ENCODE measurements at regions not wholly inside any gene's neighbourhood (a gene's known extent, or its start where the extent isn't known, plus 50 kb on each side); places are given as distances from the start of the nearest gene placed in this dataset.

DNA sequence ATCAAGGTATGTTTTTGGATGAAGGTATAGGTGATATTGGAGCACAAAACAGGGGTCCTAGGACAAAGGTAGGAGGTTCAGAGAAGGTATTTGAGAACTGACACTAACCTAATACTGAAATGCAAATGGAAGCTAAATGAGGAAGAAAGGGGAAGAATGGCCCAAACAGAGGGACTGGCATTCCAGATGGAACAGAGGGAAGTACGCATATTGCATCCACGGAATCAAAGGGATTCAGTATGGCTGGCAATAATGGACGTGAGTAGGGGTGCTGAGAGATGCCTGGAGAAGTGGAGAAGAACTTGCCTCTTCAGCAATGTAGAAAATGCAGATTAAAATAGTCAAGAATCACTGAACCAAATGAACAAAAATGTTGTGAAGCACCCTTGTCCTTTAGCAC, 283.5 kb upstream of the DACH1 start:
- H3K27me3 Mint-ChIP-seq (ENCODE audit: low read depth in 3 of 3), result no peaks in the 10 kb centered on the region
- peaks cover 2 to 35% (median 8%) of the 10 kb centered on the region in 6 donors for H3K9me3 Mint-ChIP-seq
- no peaks in the 10 kb centered on the region for H3K4me1 Mint-ChIP-seq
- DNase-seq, result no peak
- H3K4me3 Mint-ChIP-seq, result no peak overlapping the region
- H3K27ac Mint-ChIP-seq, result no peak overlapping the region
- no peaks in the 10 kb centered on the region for H3K36me3 Mint-ChIP-seq

DNA sequence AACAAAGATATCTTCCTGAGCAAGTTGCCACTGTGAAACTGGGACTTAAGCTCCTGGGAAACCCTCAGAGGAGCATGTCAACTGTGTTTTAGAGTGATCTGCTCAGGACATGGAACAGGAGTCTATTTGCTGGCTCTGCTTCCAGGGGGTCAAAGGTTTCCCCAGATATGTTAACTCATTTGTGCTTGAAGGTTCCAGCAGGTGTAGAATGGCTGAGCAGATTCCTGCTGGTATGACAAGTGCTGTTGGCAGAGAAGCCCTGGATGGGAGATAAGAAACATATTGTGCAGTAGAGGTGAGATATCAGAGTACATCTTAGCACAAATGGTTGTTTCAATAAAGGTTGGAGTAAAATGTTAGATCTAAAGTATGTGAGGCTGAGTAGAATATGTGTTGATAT, 282.7 kb upstream of the DACH1 start:
- H3K9me3 Mint-ChIP-seq, result peaks cover 0 to 37% (median 10%) of the 10 kb centered on the region in 6 donors
- H3K27me3 Mint-ChIP-seq (ENCODE audit: low read depth in 3 of 3), result no peaks in the 10 kb centered on the region
- no peaks in the 10 kb centered on the region for H3K36me3 Mint-ChIP-seq
- no peaks in the 10 kb centered on the region for H3K4me1 Mint-ChIP-seq
- DNase-seq, result no peak
- no peak overlapping the region for H3K27ac Mint-ChIP-seq
- H3K4me3 Mint-ChIP-seq, result no peak overlapping the region

DNA sequence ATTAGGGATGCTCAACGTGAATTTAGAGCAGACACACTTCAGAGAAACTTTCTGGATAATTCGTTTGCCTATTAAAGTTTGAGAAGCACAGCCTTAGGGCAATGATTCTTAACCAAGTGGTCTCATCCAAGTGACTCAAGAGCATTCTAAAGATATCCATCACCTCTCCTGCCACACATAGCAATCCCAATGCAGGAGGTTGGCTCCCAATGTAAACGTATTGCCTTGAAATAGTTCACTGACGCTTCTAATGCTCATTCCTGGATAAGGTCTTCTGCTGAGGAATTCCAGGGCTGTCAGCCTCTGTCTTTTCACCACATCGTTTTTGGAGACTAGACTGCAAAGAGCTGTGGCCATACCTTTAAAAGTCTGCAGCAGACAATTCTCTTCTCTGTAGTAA, 279.8 kb upstream of the DACH1 start:
- no peaks in the 10 kb centered on the region for H3K4me1 Mint-ChIP-seq
- H3K27me3 Mint-ChIP-seq (ENCODE audit: low read depth in 3 of 3), result no peaks in the 10 kb centered on the region
- H3K27ac Mint-ChIP-seq, result no peak overlapping the region
- no peaks in the 10 kb centered on the region for H3K36me3 Mint-ChIP-seq
- peaks cover 0 to 50% (median 10%) of the 10 kb centered on the region in 6 donors for H3K9me3 Mint-ChIP-seq
- DNase-seq, result no peak
- no peak overlapping the region for H3K4me3 Mint-ChIP-seq

DNA sequence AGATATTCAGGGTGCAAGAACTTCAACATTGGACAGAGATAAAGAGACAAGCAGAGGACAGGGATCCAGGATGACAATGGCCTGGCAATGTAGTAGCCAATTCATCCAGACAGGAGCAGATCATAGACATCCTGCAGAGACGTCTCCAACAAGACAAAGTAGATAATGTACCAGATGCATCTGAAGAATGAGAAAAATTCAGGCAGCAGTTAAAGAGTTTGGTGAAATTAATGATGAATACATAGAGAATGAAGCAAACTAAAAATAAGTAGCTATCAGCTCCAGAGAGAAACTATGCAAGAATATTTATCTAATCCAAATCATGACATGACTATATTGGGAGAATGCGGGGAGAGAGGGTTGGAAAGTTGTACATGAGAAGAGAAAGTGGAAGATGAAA, 278.4 kb upstream of the DACH1 start:
- Mint-ChIP-seq H3K4me1 (no peaks in the 10 kb centered on the region), H3K4me3 (no peak overlapping the region), H3K27me3 (ENCODE audit: low read depth in 3 of 3) (no peaks in the 10 kb centered on the region), H3K9me3 (peaks cover 0 to 39% (median 10%) of the 10 kb centered on the region in 6 donors), H3K27ac (no peak overlapping the region), H3K36me3 (no peaks in the 10 kb centered on the region)
- DNase-seq, result no peak

DNA sequence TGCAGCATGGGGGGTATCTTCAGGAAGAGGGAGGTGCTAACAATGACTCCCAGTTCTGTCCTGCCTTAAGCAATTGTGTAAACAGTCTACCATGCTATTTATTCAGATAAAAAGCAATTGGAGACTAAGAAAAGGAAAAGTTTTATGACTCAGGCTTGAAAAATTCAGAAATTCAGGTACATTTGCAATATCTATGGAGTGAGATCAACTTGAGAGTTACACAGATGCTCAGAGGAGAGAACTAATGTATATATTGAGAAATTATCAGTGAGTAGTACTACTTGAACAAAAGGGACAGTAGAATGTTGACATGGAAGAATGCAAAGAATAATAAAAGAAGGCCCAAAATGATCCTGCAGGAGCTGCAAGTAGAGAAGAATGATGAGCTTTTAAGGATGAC, 277.6 kb upstream of the DACH1 start:
- Mint-ChIP-seq H3K27me3 (ENCODE audit: low read depth in 3 of 3) (no peaks in the 10 kb centered on the region), H3K9me3 (peaks cover 0 to 38% (median 8%) of the 10 kb centered on the region in 6 donors), H3K36me3 (no peaks in the 10 kb centered on the region), H3K4me1 (no peaks in the 10 kb centered on the region), H3K4me3 (no peak overlapping the region), H3K27ac (no peak overlapping the region)
- no peak for DNase-seq

DNA sequence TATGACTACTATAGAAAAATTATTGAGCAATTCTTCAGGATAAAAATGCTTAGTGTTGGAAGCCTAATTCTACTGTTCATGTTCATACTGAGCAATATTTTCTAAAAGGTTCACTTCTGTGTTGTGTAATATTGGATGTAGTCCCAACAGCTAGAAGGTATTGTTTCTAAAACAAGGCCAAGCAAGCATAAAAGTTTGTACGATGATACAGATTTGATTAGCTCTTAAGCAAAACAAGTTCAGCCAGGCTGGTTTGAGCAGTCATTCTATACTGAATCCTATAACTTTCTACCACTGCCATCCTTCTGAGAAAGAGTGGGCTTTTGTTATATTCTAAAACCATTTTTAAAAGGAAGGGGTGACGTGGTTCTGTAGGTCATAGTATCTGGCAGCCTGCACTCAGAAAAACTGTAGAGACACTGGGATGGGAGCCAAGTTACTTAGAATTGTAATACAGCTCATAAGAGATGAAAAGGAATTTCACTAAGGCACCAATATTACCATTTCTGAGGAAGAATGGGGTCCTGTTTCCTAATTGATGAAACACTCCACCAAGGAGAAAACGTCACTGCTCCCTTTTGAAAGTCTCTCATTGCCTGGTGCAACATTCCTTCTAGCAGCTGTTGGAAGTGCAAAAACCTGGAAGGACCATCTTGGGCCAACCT, 275.0 kb upstream of the DACH1 start:
- Mint-ChIP-seq H3K27ac (no peak overlapping the region), H3K4me1 (no peaks in the 10 kb centered on the region), H3K36me3 (no peaks in the 10 kb centered on the region), H3K9me3 (peaks cover 0 to 31% (median 12%) of the 10 kb centered on the region in 6 donors), H3K4me3 (no peak overlapping the region), H3K27me3 (ENCODE audit: low read depth in 3 of 3) (peaks cover 0 to 1% (median 0%) of the 10 kb centered on the region in 3 donors)
- no peak for DNase-seq

DNA sequence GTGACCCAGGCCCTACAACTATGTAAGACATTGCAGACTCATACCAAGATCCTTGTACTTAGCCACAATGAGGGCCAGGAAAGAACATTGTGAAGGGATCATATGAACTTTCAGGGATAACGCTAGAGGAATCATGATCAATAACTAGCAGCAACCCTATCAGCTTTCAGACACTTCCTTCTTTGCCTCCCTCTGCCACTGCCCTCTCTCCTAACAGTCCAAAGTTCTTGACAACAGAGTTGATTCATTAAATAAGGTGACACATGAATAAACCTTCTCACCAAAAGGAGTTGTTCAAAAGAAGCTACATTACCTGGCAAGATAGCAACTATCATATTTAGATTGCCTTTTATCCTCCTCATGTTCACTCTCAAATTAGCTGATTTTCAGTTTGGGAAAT, 272.2 kb upstream of the DACH1 start:
- no peaks in the 10 kb centered on the region for H3K4me1 Mint-ChIP-seq
- peaks cover 0 to 21% (median 6%) of the 10 kb centered on the region in 6 donors for H3K9me3 Mint-ChIP-seq
- H3K27ac Mint-ChIP-seq, result no peak overlapping the region
- H3K4me3 Mint-ChIP-seq, result no peak overlapping the region
- no peaks in the 10 kb centered on the region for H3K36me3 Mint-ChIP-seq
- no peak for DNase-seq
- H3K27me3 Mint-ChIP-seq (ENCODE audit: low read depth in 3 of 3), result peaks cover 0 to 1% (median 0%) of the 10 kb centered on the region in 3 donors

DNA sequence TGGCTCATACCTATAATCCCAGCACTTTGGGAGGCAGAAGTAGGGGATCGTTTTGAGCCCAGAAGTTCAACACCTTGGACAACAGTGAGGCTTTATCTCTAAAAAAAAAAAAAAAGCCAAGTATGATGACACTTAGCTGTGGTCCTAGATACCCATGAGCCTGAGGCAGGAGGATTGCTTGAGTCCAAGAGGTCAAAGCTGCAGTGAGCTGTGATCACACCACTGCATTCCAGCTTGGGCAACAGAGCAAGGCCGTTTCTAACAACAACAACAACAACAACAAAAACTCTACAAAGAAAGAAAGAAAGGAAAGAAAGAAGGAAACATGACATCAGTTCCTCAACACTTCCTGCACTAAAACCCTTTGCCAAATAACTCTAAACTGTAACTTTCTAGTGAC, 265.1 kb upstream of the DACH1 start:
- H3K27me3 Mint-ChIP-seq (ENCODE audit: low read depth in 3 of 3), result peaks cover 0 to 3% (median 2%) of the 10 kb centered on the region in 3 donors
- no peak overlapping the region for H3K4me3 Mint-ChIP-seq
- no peaks in the 10 kb centered on the region for H3K4me1 Mint-ChIP-seq
- DNase-seq, result no peak
- no peaks in the 10 kb centered on the region for H3K36me3 Mint-ChIP-seq
- H3K27ac Mint-ChIP-seq, result no peak overlapping the region
- peaks cover 0 to 16% (median 6%) of the 10 kb centered on the region in 6 donors for H3K9me3 Mint-ChIP-seq

DNA sequence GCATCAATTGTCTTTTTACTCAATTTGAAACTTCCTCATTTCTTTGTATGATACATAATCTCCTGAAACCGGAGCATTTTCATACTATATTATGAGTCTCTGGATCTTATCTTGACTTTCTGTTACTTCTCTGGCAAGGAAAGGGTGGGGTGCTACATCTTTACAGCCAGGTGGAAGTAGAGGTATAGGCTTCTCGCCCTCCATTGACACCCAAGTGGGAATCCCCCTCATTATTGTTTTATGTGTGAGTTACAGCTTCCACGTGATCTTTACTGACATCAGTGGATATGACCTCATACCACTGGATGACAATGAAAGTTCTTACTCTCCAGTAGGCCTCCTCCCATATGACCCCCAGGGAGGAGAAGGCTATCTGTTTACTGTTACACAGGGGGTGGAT, 262.1 kb upstream of the DACH1 start:
- H3K4me1 Mint-ChIP-seq, result no peaks in the 10 kb centered on the region
- H3K27ac Mint-ChIP-seq, result no peak overlapping the region
- no peaks in the 10 kb centered on the region for H3K36me3 Mint-ChIP-seq
- no peak for DNase-seq
- H3K4me3 Mint-ChIP-seq, result no peak overlapping the region
- peaks cover 0 to 16% (median 6%) of the 10 kb centered on the region in 6 donors for H3K9me3 Mint-ChIP-seq
- peaks cover 0 to 3% (median 2%) of the 10 kb centered on the region in 3 donors for H3K27me3 Mint-ChIP-seq (ENCODE audit: low read depth in 3 of 3)

DNA sequence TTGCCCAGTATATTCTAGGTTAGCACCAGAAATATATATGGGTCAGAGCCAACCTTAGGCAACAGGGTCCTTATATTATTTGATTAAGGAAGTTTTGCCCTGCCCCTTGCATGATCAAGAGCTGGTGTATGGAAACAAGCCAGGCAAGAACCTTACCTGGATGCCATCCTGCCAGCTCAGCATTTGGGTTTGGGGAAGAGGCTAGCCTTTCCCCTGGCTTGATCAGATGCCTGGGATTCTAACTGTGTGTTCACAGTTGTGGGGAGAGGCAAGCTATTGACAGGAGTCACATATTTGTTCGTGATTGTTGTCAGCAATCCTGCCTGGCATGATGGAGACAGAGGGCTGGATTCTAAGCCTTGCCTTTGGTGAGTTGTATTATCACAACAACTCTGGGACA, 260.0 kb upstream of the DACH1 start:
- H3K4me1 Mint-ChIP-seq, result no peaks in the 10 kb centered on the region
- H3K27ac Mint-ChIP-seq, result no peak overlapping the region
- no peaks in the 10 kb centered on the region for H3K36me3 Mint-ChIP-seq
- peaks cover 0 to 18% (median 6%) of the 10 kb centered on the region in 6 donors for H3K9me3 Mint-ChIP-seq
- DNase-seq, result no peak
- H3K27me3 Mint-ChIP-seq (ENCODE audit: low read depth in 3 of 3), result peaks cover 0 to 3% (median 2%) of the 10 kb centered on the region in 3 donors
- no peak overlapping the region for H3K4me3 Mint-ChIP-seq

DNA sequence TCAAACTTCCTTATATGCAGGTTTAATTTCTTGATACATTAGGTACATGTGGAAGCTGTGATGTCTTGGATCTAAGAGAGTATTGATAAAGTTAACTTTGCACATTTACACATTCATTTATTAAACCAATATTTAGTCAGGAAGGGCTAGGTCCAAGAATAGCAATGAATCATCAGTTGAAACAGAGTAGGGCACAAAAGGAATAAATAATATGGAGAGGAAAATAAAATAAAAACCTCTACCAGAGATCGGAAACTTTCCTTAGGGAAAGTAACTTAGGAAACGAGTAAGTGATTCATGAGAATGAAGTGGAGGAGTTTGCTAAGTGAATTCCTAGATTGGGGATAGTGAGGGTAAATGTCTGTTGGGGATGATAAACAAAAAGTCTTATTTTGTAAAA, 259.4 kb upstream of the DACH1 start:
- H3K4me1 Mint-ChIP-seq, result no peaks in the 10 kb centered on the region
- H3K27ac Mint-ChIP-seq, result no peak overlapping the region
- no peak for DNase-seq
- H3K4me3 Mint-ChIP-seq, result no peak overlapping the region
- no peaks in the 10 kb centered on the region for H3K36me3 Mint-ChIP-seq
- peaks cover 0 to 17% (median 6%) of the 10 kb centered on the region in 6 donors for H3K9me3 Mint-ChIP-seq
- H3K27me3 Mint-ChIP-seq (ENCODE audit: low read depth in 3 of 3), result peaks cover 0 to 3% (median 2%) of the 10 kb centered on the region in 3 donors

DNA sequence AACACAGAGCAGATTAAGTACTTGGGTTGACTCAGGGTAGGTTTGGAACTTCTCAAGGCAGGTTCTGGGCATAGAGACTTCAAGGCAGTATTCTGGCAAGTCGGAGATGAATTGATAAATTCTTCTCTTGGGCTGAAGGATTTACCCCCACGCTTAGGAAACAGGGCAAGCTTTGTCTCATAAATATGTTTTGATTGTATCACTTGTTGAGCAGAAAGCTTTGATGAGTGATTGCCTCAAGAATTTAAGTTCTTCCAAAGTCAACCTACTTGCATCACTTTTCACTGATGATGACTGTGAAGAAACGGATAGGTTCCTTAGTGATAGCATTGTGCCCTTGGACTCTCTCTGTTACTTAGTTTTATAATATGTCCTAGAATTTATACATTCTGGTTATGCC, 258.6 kb upstream of the DACH1 start:
- H3K9me3 Mint-ChIP-seq, result peaks cover 0 to 9% (median 4%) of the 10 kb centered on the region in 6 donors
- no peaks in the 10 kb centered on the region for H3K4me1 Mint-ChIP-seq
- H3K27me3 Mint-ChIP-seq (ENCODE audit: low read depth in 3 of 3), result peaks cover 0 to 3% (median 0%) of the 10 kb centered on the region in 3 donors
- no peak overlapping the region for H3K27ac Mint-ChIP-seq
- H3K4me3 Mint-ChIP-seq, result no peak overlapping the region
- no peak for DNase-seq
- no peaks in the 10 kb centered on the region for H3K36me3 Mint-ChIP-seq

DNA sequence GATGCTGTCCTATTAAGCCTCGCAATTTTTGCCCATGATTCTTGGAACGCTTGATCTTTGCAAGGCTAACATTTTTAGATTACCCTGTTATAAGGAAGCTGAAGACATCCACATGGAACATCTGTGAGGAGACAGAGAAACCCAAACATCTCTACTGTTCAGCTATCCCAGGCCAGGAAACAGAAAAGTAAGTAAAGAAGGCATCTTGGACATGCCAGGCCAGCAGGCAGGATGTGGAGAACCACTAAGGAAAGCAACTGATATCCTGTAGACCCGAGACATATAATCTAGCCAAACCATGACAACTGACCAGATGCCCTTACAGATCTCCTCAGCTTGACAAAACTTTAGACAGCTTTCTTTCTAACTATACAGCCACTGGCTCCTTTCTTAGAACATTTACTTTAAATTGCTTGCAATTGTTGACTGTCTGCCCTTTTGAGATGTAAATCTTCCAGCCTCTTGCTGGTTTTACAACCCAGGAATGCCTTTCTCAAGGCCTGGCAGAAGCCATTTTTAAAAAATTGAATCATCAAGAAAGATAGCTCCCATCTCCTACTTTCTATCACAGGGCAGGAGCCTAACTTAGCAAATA, 255.8 kb upstream of the DACH1 start:
- DNase-seq, result no peak
- H3K27me3 Mint-ChIP-seq (ENCODE audit: low read depth in 3 of 3), result peaks cover 0 to 1% (median 0%) of the 10 kb centered on the region in 3 donors
- H3K9me3 Mint-ChIP-seq, result peaks cover 0 to 9% (median under 1%) of the 10 kb centered on the region in 6 donors
- H3K4me3 Mint-ChIP-seq, result no peak overlapping the region
- H3K27ac Mint-ChIP-seq, result no peak overlapping the region
- H3K36me3 Mint-ChIP-seq, result no peaks in the 10 kb centered on the region
- no peaks in the 10 kb centered on the region for H3K4me1 Mint-ChIP-seq

DNA sequence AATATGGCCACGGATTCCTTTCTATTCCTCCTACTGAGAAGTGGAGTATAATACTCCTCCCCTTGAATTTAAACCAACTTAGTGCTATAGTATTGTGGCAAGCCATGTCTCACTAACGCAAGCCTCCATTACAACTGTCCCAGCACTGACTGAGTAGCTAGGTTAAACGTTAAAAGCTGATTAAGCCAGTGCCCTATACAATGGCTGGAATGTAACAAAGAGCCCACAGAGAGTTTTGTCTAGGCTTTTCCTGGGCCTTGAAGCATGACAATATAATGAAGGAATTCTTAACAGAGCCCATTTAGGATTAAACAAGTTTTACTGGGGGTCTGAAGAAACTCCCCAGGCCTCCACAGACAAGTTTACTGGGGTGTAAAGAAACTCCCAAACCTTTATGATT, 254.5 kb upstream of the DACH1 start:
- no peaks in the 10 kb centered on the region for H3K36me3 Mint-ChIP-seq
- no peak for DNase-seq
- H3K27me3 Mint-ChIP-seq (ENCODE audit: low read depth in 3 of 3), result peaks cover 0 to 2% (median 0%) of the 10 kb centered on the region in 3 donors
- peaks cover 0 to 9% (median 3%) of the 10 kb centered on the region in 6 donors for H3K9me3 Mint-ChIP-seq
- H3K27ac Mint-ChIP-seq, result no peak overlapping the region
- H3K4me3 Mint-ChIP-seq, result no peak overlapping the region
- no peaks in the 10 kb centered on the region for H3K4me1 Mint-ChIP-seq

DNA sequence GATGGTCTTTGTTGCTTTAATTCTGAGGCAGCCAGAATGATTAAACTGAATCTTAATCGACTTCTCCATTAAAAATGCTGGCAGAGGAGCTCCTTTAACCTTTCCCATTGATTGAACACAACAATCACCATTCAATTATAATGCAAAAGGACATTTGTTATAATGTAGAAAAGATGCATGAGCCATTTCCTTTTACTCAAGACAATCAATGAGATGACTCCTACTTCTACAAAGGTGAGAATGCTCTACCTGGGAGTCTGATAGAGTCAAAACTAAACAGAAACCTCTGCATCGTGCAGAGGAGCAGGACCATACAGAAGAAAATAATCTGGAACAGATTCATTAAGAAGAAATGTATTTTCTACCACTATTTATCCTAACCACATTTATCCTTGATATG, 253.6 kb upstream of the DACH1 start:
- Mint-ChIP-seq H3K4me3 (no peak overlapping the region), H3K27me3 (ENCODE audit: low read depth in 3 of 3) (peaks cover 0 to 2% (median 0%) of the 10 kb centered on the region in 3 donors), H3K27ac (no peak overlapping the region), H3K9me3 (peaks cover 0 to 12% (median 5%) of the 10 kb centered on the region in 6 donors), H3K36me3 (peaks cover 0 to 3% (median 0%) of the 10 kb centered on the region in 3 donors), H3K4me1 (no peaks in the 10 kb centered on the region)
- DNase-seq, result no peak
